ENCODE measurements at regions not wholly inside any gene's neighbourhood (a gene's known extent, or its start where the extent isn't known, plus 50 kb on each side); places are given as distances from the start of the nearest gene placed in this dataset.

DNA sequence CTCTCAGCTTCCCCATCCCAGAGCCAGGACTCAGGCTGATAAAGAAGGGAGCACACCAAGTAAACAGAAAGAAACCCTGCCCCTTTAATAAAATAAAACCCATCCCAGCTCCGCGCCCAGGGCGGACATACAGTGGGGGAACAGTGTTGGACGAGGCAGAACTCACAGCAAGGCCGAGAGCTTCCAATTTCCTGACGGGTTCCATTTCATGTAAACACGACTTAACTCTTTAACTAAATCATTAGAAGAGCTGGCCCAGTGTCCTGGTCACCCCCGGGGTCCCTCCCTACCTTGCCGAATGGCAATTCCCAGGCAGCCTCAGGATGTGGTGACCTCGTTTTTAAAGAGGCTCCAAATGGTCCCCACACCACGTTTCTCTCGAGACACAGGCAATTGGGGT is 340.7 kb downstream of the FOXL1 start:
- TF ChIP-seq, protein P1, sequence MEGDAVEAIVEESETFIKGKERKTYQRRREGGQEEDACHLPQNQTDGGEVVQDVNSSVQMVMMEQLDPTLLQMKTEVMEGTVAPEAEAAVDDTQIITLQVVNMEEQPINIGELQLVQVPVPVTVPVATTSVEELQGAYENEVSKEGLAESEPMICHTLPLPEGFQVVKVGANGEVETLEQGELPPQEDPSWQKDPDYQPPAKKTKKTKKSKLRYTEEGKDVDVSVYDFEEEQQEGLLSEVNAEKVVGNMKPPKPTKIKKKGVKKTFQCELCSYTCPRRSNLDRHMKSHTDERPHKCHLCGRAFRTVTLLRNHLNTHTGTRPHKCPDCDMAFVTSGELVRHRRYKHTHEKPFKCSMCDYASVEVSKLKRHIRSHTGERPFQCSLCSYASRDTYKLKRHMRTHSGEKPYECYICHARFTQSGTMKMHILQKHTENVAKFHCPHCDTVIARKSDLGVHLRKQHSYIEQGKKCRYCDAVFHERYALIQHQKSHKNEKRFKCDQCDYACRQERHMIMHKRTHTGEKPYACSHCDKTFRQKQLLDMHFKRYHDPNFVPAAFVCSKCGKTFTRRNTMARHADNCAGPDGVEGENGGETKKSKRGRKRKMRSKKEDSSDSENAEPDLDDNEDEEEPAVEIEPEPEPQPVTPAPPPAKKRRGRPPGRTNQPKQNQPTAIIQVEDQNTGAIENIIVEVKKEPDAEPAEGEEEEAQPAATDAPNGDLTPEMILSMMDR (IDR thresholded peaks at IDR 0.05; ENCODE audit: borderline replicate concordance, extremely low read depth, low read length, poor library complexity, severe bottlenecking), result no peak
- TF ChIP-seq EZH2 (IDR thresholded peaks at IDR 0.05; ENCODE audit: borderline replicate concordance, low read depth, low read length, severe bottlenecking), result no peak
